A204.1 (cell line): ENCODE measurements at regions not wholly inside any gene's neighbourhood (a gene's known extent, or its start where the extent isn't known, plus 50 kb on each side); places are given as distances from the start of the nearest gene placed in this dataset.

Source experiments
- FAIRE-seq: peaks from 2 replicates; lab custom pipeline; 2012; peaks lifted over from hg19 to GRCh38; lab: Jason Lieb, UNC

DNA sequence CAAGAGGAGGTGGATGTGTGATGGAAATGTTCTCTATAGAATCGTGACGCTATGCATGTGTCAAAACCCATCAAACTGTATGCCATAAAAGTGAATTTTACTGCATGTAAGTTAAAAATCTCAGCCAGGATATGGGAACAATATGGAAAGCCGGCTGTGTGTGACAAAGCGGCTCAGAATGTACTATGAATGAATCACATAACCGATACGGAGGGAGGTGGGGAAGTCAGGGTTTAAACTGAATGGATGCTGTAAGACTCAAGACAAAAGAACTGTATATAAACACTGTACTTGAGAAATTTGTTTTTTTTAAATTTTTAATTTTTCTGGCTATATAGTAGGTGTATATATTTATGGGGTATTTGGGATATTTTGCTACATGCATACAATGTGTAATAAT, 111.6 kb upstream of the PDE4B start:
- no peak for FAIRE-seq

DNA sequence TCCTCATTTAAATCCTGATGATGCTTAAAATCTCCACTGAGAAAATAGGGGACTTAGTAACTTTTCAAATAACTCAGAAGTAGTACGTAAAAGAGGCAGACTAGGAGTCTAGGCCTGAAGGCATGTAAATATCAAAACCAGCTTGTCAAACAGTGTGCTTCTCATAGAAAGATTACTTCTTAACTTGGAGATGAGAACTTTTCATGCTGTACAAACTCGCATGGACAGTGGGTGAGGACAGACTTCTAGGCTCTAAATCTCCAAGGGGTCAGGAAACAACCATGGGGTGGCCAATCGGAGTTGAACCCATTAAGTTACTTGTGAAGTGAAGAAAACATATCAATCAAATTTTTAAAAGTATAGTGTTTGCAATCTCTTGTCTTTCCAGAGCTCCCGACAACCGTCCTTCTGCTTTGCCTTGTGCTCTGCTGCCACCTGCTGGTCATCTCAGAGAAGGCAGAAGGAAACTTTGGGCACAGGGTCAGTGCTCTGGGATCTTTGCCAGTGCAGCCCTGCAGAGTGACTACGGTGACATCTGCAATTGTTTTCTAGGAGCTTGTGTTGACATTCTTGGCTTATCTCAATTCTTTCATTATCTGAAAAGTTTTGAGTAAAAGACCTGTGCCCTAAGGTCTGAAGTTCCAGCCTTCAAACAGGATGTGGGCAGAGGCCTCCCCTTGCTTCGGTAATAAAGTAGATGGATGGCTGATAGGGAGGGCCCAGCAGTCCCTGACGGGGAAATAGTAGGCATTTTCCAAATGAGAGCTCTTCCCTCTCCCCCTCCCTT, 105.1 kb upstream of the PDE4B start:
- FAIRE-seq, result no peak

DNA sequence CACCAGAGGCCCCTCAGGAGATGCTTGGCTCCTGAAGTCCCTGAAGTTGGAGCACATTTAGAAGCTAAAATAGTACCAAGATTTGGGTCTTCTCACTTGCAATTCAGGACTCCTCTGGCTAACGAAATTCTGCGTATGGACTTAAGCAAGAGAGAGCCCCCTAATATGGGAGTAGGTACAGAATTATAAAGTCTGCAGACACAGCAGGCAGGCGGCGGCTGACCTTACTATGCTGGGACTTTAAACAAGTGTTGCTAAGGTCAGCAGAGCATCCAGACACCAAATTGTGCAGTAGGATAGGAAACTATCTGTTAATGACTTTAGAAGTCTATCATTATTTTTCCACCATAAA, 104.5 kb upstream of the PDE4B start:
- no peak for FAIRE-seq

DNA sequence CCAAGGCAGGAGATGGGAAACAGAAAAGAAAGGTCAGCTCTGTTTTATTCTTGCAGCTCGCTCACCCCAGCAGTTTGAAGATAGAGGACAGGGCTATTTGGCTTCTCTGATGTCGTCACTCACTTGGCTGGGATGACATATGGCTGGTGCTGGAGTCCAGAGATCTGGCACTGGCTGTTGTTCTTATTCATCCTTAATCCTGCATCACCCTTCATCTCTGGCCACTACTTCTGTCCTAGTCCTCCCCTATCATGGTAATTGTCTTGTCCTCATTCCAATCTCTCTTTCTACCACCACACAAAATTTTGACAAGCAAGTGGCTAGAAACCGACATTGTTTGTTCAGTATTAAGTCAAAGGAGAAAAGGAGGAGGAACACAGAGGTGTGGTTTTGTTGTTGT, 103.8 kb upstream of the PDE4B start:
- FAIRE-seq, result no peak

DNA sequence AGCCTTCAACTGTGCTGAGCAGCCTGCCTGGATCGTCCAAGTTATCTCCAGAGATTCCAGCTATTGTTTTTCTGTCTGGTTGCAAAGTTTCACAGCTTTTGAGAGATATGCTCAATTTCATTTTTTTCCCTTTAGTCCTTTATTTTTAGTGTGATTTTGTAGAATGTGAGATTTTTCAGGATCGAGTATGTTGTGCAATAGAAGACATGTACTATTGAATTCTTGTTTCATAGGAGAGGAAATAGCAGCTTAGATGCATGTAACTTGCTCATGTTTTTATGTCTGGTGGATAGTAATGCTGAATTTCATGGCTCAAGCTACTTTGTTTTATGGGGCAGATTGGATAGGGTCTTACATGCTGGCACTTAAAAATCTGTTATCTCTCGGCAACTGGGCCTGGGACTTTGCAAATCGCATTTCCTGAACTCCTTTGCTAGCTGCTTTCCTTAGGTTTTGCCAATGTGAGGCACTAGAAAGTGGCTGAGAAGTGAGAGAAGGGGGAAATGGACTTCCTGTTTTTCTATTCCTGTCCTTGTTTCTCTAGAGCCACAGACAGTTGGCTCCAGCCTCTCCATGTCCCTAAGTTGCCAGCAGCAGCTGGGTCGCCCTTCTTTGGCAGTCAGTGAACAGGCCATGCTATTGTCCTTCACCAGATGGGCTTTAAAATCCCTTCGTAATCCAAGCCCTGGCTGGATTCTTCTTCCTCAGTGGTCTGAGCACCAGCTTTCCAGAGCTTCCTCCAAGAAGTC, 101.4 kb upstream of the PDE4B start:
- no peak for FAIRE-seq

DNA sequence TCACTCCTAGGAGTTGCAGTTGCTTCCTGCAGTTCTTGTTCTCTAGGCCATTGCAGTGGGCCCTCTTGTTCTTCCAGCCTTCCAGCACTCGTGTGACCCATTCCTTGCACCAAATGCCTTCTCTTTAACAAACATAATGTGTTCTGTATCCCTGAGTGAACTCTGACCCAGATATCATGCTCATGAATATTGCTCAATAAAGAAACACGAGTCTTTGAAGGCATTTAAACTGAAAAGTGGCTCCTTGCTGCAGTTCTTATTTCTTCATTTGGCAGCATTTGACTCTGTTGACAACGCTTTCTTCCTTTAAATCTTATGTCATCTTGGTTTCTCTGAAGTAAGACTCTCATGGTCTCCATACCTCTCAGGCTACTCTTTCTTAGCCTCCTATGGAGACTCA, 100.7 kb upstream of the PDE4B start:
- FAIRE-seq, result no peak

DNA sequence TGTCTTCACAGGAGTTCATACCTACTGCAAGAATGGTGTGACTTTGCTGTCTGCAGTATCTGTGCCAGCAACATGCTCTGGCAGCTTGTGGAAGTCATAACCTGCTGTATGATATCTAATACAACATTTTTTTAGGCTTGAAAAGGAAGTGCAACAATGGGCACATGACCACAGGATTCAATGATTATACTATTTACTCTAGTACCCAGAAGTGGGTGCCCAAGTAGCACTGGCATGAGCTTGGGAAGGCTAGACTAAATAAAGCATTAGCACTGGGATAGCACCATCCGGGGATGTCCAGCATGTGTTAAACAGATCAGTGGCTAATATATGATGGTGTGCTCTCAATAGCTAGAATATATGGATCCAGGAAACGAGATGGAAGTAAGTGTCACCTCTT, 98.6 kb upstream of the PDE4B start:
- FAIRE-seq, result no peak

DNA sequence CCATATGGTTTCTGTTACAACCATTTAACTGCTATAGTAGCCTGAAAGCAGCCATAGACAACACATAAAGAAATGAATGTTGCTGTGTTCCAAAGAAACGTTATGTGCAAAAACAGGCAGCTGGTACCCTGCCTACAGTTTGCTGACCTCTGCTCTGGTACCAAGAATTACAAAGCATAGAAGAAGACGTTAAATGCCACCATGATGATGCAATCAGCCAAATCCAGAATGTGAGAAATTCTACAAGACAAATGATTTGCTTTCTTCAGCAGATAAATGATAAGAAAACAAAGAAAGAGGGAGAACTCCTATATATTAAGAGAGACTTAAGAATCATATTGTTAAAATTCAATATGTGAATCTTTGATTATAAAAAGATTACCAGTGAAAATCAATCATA, 97.8 kb upstream of the PDE4B start:
- FAIRE-seq, result no peak

DNA sequence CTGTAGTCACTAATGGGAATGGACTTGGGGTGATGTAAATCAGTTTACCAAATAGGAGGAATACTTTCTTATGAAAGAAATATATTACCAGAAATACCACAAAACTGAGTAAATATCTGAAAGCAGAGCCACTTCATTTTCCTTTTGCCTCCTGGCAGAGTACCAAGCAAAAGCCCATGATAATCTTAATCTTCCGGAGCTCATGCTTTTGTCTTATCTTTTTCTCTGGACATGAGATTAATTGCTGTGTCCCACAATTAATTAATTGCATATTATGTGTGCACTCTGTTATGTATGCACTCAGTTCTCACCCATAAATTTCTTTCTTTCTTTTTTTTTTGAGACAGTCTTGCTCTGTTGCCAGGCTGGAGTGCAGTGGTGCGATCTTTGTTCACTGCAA, 94.1 kb upstream of the PDE4B start:
- FAIRE-seq, result no peak

DNA sequence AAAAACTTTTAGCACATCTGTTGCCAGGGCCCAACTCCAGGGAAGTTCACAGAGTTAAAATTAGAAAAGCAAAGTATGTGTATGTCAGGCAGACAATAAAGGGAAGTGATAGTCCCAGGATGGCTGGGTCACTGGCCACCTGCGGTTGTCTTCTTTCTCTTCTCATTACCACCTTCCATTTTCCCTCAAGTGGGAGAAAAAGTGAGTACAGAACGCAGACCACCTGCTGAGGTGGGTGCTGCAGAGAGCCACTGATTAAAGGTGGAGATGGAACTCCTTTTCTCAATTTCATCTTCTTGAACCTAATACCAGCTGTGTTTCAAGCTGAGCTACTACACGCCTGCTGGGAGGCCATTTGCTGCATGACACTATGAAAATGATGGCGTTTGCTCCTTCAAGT, 88.8 kb upstream of the PDE4B start:
- no peak for FAIRE-seq

DNA sequence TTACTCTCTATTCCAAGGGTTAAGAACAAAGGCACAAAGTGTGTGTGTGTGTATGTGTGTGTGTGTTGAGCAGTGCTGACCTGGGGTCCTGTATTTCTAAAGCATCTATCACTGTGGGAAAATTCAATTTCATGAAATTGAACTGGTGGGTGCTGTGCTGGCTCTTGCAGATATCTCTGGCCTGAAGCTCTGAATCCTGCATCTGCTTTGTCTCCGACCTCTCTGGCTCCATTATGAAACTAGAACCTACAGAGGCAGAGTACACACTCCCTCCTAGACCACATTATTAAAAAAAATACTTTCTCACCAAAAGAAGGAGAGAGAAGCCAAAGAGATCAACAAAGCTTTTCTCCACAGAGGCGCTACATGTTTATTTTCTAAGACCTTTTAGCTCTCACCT, 88.4 kb upstream of the PDE4B start:
- no peak for FAIRE-seq

DNA sequence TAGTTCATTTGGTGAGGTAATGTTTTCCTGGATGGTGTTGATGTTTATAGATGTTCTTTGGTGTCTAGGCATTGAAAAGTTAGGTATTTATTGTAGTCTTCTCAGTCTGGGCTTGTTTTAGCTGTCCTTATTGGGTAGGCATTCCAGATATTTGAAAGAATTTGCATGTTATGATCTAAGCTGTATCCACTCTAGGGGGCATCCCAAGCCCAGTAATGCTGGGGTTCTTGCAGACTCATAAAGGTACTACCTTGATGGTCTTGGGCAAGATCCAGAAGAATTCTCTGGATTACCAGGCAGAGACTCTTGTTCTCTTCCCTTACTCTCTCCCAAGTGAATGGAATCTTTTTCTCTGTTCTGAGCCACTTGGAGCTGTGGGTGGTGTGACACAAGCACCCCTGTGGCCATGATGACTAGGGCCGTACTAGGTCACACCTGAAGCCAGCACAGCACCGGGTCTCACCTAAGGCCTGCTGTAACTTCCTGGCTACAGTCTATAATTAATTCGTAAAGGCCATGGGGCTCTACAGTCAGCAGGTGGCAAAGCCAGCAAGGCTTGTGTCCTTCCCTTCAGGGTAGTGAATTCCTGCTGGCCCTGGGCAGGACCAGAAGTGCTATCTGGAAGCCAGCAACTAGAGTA, 74.8 kb upstream of the PDE4B start:
- FAIRE-seq, result no peak

DNA sequence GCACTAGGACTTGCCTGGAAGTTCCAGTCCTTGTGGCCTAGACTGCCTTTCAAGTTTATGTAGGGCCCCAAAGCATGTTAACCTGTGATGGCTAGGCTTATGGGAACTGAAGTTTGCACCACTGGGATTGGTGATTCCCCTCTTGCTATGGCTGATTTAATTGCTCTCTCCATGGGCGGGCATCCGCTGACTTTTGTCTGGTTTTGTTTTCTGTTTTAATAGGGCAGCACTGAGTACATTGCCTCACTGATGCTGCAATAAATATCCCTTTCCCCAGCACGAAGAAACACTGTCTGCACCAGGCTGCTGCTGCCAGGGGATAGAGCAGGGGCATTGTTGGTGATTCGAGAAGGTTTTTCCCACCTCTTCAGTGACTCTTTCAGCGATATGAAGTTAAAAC, 73.3 kb upstream of the PDE4B start:
- no peak for FAIRE-seq

DNA sequence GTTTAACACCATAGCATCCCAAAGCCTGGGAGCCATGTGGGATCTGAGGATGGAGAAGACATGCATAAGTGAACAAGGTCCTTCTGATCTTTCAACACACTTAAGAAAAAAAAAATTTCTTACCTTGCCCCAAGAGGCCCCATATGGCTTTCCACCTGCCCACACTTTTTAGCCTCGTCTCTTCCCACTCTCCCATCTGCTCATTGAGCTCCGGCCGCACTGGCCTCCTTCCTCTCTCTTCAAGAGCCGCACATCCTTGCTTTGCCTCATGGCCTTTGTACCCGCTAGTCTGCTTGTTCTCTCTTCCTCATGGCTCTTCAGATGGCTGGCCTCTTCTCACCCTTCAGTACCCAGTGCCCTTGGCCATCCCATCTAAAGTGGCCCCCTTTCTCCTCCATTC, 70.2 kb upstream of the PDE4B start:
- FAIRE-seq, result no peak

DNA sequence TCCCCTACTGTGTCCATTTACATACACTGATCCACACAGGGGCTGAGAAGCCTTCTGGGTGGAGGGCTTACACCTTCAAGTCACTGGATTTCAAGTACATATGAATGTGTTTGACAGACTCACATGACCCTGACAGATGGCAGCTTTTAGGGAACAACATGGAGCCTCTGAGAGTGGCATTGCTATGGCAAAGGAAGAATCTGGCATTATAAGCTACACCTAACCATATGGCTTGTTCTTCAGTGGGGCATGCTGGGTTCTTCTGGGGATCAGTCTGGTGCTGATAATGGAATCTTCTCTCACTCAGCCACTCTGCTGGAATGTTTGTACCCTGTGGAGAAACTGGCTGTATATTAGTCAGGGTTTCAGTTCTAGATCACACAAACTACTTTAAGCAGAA, 68.5 kb upstream of the PDE4B start:
- no peak for FAIRE-seq

DNA sequence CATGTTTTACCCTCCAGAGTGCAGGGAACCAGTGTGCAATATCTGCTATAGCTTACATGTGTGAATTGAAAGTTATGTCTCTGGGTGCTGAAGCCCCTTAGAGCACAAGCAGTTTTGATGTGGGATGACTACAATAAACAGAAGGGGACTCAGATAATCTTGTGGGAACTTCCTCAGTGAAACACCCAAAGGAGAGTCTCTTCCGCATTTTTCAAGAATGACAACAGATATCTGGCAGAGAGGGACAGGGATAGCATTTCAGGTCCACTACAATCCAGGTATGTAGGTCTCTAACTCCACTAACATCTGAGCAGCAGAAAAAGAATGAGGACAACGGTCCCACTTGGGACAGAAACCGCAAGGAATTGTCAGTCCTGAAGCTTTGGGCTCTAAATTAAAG, 67.6 kb upstream of the PDE4B start:
- no peak for FAIRE-seq

DNA sequence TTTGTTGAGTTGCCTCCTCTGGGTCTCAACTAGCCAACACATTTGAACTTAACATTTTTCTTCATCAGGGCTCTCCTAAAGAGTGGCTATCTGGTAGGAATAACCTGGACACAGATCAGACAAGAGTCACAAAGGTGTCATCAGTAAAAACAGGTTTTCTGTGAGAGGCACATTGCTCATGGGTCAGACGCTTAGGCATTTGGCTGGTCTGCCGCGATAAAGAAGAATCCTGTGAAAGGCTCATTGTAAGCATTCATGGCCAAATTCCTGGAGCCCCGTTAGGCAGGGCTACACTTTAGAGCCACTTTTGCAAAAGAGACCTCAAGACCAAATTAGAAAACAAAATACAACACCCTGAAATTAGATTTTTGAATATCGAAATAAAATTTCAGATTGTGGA, 64.2 kb upstream of the PDE4B start:
- FAIRE-seq, result no peak

DNA sequence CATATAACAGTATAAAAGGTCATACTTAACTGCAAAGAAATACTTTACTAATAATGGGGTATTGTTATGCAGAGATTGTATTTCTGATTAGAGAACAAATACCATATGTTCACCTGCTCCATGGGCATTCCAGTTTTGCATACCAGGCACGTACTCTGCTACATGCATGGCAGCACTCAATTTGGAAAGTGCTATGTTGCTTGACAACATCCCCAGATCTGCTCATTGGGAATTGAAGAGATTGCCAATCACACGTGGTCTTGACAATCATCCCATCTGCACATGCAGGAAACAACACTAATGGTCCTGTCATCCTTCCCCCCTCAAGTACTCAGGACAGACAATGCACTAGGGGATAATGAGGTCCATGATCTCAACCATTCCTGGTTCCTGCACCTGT, 63.4 kb upstream of the PDE4B start:
- FAIRE-seq, result no peak

DNA sequence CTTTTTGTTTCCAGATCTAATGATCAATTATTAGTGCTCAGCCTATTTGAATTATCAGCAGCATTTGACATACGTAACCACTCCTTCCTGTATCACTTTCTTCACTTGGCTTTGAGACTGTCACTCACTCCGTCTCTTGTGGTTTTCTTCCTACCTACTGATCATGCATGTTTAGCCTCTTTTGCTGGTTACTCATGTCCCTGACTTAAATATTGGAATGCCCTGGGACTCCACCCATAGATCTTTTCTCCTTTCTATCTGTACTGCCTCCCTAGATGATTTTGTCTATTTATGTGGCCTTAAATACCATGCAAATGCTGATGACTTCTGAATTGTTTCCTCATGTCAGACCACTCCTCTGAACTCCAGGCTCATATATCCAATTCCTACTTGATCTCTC, 57.7 kb upstream of the PDE4B start:
- FAIRE-seq, result no peak

DNA sequence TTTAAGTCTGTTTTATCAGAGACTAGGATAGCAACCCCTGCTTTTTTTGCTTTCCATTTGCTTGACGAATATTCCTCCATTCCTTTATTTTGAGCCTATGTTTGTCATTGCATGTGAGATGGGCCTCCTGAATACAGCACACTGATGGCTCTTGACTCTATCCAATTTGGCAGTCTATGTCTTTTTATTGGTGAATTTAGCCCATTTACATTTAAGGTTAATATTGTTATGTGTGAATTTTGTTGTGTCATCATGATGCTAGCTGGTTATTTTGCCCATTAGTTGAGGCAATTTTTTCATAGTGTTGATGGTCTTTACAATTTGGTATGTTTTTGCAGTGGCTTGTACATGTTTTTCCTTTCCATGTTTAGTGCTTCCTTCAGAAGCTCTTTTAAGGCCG, 50.7 kb upstream of the PDE4B start:
- no peak for FAIRE-seq
